Right ventricle myocardium inferior (tissue), 1 donor: ENCODE measurements at regions not wholly inside any gene's neighbourhood (a gene's known extent, or its start where the extent isn't known, plus 50 kb on each side); places are given as distances from the start of the nearest gene placed in this dataset.

Source experiments
- ATAC-seq: fragments of 200-7000 bp; cut with Tn5 transposase; one replicate; pipeline ENCODE4 v1.9.1; 2020; ENCODE audit warnings: mild to moderate bottlenecking, moderate library complexity
- DNase-seq: peaks from one replicate; pipeline ENCODE4 v3.0.0; 2021; ENCODE audit errors: missing footprints
- intact Hi-C: fragments of 100-400 bp; cut with DNase I; formaldehyde crosslinking; loops from one replicate; pipeline ENCODE4 v1.11.0; 2022
- donor health status: DM: no; HTN: yes; CAD: no; lungs with severe emphysema.

- DNase-seq, result no peak
- no peak for ATAC-seq
- intact Hi-C loops, result no loop called here
Observed at GRCh38 chr4:130296448-130296847, 1200.5 kb downstream of the C4orf33 start.

- intact Hi-C loops, result no loop called here
- DNase-seq (no peak), ATAC-seq (no peak)
Observed at GRCh38 chr4:130306566-130306965, 1210.6 kb downstream of the C4orf33 start.

- ATAC-seq, result no peak
- no peak for DNase-seq
- intact Hi-C loops, result no loop called here
Observed at GRCh38 chr4:130309221-130309620, 1213.3 kb downstream of the C4orf33 start.

GRCh38 chr4:130322439-130322838, 1226.5 kb downstream of the C4orf33 start:
- no peak for ATAC-seq
- intact Hi-C loops, result no loop called here
- DNase-seq, result no peak

- intact Hi-C loops, result no loop called here
- ATAC-seq, result no peak
- DNase-seq, result no peak
Observed at GRCh38 chr4:130329036-130329435, 1233.1 kb downstream of the C4orf33 start.

- intact Hi-C loops, result no loop called here
- no peak for DNase-seq
- no peak for ATAC-seq
Observed at GRCh38 chr4:130333241-130333759, 1237.3 kb downstream of the C4orf33 start.

- intact Hi-C loops, result no loop called here
- ATAC-seq (no peak), DNase-seq (no peak)
Observed at GRCh38 chr4:130335417-130336194, 1239.7 kb downstream of the C4orf33 start.

- DNase-seq (no peak), ATAC-seq (no peak)
- intact Hi-C loops, result no loop called here
Observed at GRCh38 chr4:130336585-130337217, 1240.7 kb downstream of the C4orf33 start.

- intact Hi-C loops, result no loop called here
- no peak for ATAC-seq
Observed at GRCh38 chr4:130338851-130339250, 1242.9 kb downstream of the C4orf33 start.

GRCh38 chr4:130349745-130350144, 1253.8 kb downstream of the C4orf33 start:
- no peak for DNase-seq
- intact Hi-C loops, result no loop called here
- ATAC-seq, result no peak

More at GRCh38 chr4:130338851-130339250, 1242.9 kb downstream of the C4orf33 start:
- no peak for DNase-seq

- intact Hi-C loops, result no loop called here
- ATAC-seq (no peak), DNase-seq (no peak)
Observed at GRCh38 chr4:130356873-130357272, 1260.9 kb downstream of the C4orf33 start.

GRCh38 chr4:130359542-130359941, 1263.6 kb downstream of the C4orf33 start:
- DNase-seq, result no peak
- ATAC-seq, result no peak
- intact Hi-C loops, result no loop called here

GRCh38 chr4:130361616-130362015, 1265.7 kb downstream of the C4orf33 start:
- no peak for ATAC-seq

GRCh38 chr4:130368668-130369067, 1272.7 kb downstream of the C4orf33 start:
- intact Hi-C loops, result no loop called here
- no peak for DNase-seq
- no peak for ATAC-seq

More at GRCh38 chr4:130361616-130362015, 1265.7 kb downstream of the C4orf33 start:
- DNase-seq, result no peak
- intact Hi-C loops, result no loop called here

GRCh38 chr4:130393231-130393630, 1297.3 kb downstream of the C4orf33 start:
- intact Hi-C loops, result no loop called here
- ATAC-seq, result no peak
- no peak for DNase-seq

GRCh38 chr4:130393642-130394041, 1297.7 kb downstream of the C4orf33 start:
- DNase-seq, result no peak
- no peak for ATAC-seq
- intact Hi-C loops, result no loop called here

- DNase-seq, result no peak
- ATAC-seq, result no peak
- intact Hi-C loops, result no loop called here
Observed at GRCh38 chr4:130395871-130396270, 1299.9 kb downstream of the C4orf33 start.

- intact Hi-C loops, result no loop called here
- DNase-seq (no peak), ATAC-seq (no peak)
Observed at GRCh38 chr4:130403221-130403620, 1307.3 kb downstream of the C4orf33 start.

- DNase-seq (no peak), ATAC-seq (no peak)
- intact Hi-C loops, result no loop called here
Observed at GRCh38 chr4:130416228-130416627, 1320.3 kb downstream of the C4orf33 start.
